ENCODE measurements at regions not wholly inside any gene's neighbourhood (a gene's known extent, or its start where the extent isn't known, plus 50 kb on each side); places are given as distances from the start of the nearest gene placed in this dataset.
A peak's percentile ranks its signal among the peaks of the same experiment; 100 is the strongest.

GRCh38 chr2:19216676-19217602 lies 141.5 kb downstream of the OSR1 start:
- Histone ChIP-seq H4K20me1 (ENCODE audit: insufficient read depth, low read length) (no peaks in the 10 kb centered on the region), H3K9ac (ENCODE audit: low read depth, low read length) (no peak overlapping the region), H2BK15ac (ENCODE audit: low read depth, low read length) (no peak overlapping the region; the same call in 2 of the 3 replicates), H4K8ac (ENCODE audit: low read depth in 2 of 2, low read length in 2 of 2) (no peak overlapping the region), H3K9me1 (ENCODE audit: insufficient read depth, low read length) (0 out of 2 replicates have a peak, but pooled peaks cover under 1% of the 10 kb centered on the region), H3K4me2 (ENCODE audit: low read depth, low read length) (peak overlapping the region; percentile 73), H3K36me3 (ENCODE audit: control insufficient read depth, insufficient read depth, low read length) (no peaks in the 10 kb centered on the region), H3K18ac (ENCODE audit: low read depth, low read length) (peak overlapping the region; percentile 74), H2AK9ac (replicated peaks; ENCODE audit: low read depth, low read length, poor library complexity) (no peak overlapping the region), H3K14ac (replicated peaks; ENCODE audit: low read depth, low read length) (0 out of 2 replicates have a peak overlapping the region, but pooled peaks have one; percentile 14), H2BK20ac (ENCODE audit: low read depth, low read length) (no peak overlapping the region), H3K9me3 (ENCODE audit: control insufficient read depth, insufficient read depth, low read length) (no peaks in the 10 kb centered on the region), H3K56ac (ENCODE audit: extremely low read depth, insufficient read depth, low read length) (no peak overlapping the region), H4K5ac (ENCODE audit: low read depth, low read length) (peak overlapping the region; percentile 62), H4K91ac (ENCODE audit: insufficient read depth, low read depth, low read length) (no peak overlapping the region; the same call in 1 of the 2 replicates), H2BK120ac (ENCODE audit: low read depth, low read length) (peak overlapping the region; percentile 19; the same call in 1 of the 2 replicates), H3K79me1 (ENCODE audit: low read depth in 1 of 2, low read length in 2 of 2) (no peaks in the 10 kb centered on the region), H2AFZ (replicated peaks; ENCODE audit: low read length, poor library complexity) (no peak overlapping the region), H2BK5ac (ENCODE audit: low read depth, low read length, poor library complexity, severe bottlenecking) (peak overlapping the region; percentile 11), H3K27ac (ENCODE audit: insufficient read depth, low read length) (peak overlapping the region; percentile 46; the same call in 1 of the 2 replicates), H3K23ac (ENCODE audit: low read depth, low read length) (no peak overlapping the region), H3K4me3 (ENCODE audit: insufficient read depth, low read depth, low read length) (no peak overlapping the region), H3K4me1 (ENCODE audit: control insufficient read depth, insufficient read depth, low read length) (peaks cover 7% of the 10 kb centered on the region; the same call in 1 of the 2 replicates), H3K4ac (ENCODE audit: low read depth, low read length) (peak overlapping the region; percentile 52), H3K27me3 (ENCODE audit: control insufficient read depth, insufficient read depth, low read length) (no peaks in the 10 kb centered on the region), H2AK5ac (ENCODE audit: low read depth, low read length) (no peak overlapping the region; the same call in 1 of the 2 replicates)
- no peak for DNase-seq
- POLR2A ChIA-PET (ENCODE audit: unreplicated experiment), result no interaction called here
- CTCF ChIA-PET, result no interaction called here
- in situ Hi-C loops (cut with MboI; ENCODE audit: low sequenced_read_pairs) (no loop called here), dilution Hi-C loops (cut with HindIII; ENCODE audit: low sequenced_read_pairs, unreplicated experiment) (no loop called here), intact Hi-C loops (cut with micrococcal nuclease) (no loop called here)
- peak; percentile 78 for ATAC-seq (ENCODE audit: low read depth)
- no TSS peak for BruUV-seq (replicated peaks)
- WGBS, 2 experiments (ENCODE audit: extremely low coverage in 2 of 2, insufficient read length in 1 of 2), result 83% methylated on average over 1 of the region's 2 CpGs; no CpG with 5 or more reads in 1 of the 2 experiments
- TF ChIP-seq POLR2A (IDR thresholded peaks at IDR 0.05; ENCODE audit: low read depth, low read length) (no peak), FOS (IDR thresholded peaks at IDR 0.05; ENCODE audit: low read depth, low read length) (no peak), CEBPB (IDR thresholded peaks at IDR 0.05; ENCODE audit: low read depth, low read length) (no peak)

All from IMR-90 (cell line).